PC-9 (cell line): ENCODE measurements at regions not wholly inside any gene's neighbourhood (a gene's known extent, or its start where the extent isn't known, plus 50 kb on each side); places are given as distances from the start of the nearest gene placed in this dataset.

Experiments
- BruUV-seq: library from RNA; stranded (reverse); fragments of 400-500 nt; replicated peaks from 2 replicates; lab custom pipeline; 2021; lab: Mats Ljungman, UMichigan
- CTCF ChIA-PET: fragments of 300-600 bp; sonication (Branson Sonifier 250); formaldehyde crosslinking; loops from one replicate; lab custom pipeline; 2022; ENCODE audit warnings: antibody characterized with exemption; lab: Charles Lee
- POLR2A ChIA-PET: fragments of 300-600 bp; sonication (Branson Sonifier 250); formaldehyde crosslinking; loops from one replicate; lab custom pipeline; 2022; ENCODE audit warnings: antibody characterized with exemption; ENCODE audit not compliant: unreplicated experiment; lab: Charles Lee
- DNase-seq, 2 experiments: peaks; one replicate each; pipeline versions ENCODE4 v3.0.0 to v3.0.0-alpha.2; 2015 to 2022; ENCODE audit warnings: mixed read lengths in 1 of 2
- H2AFZ ChIP-seq: fragments of 200-600 bp; sonication (generic); 2 replicates; pipeline ENCODE4 v1.8.1; 2017; ENCODE audit warnings: antibody characterized with exemption
- H3F3A ChIP-seq: fragments of 200-600 bp; sonication (generic); 2 replicates; pipeline ENCODE4 v1.8.1; 2017; ENCODE audit warnings: antibody characterized with exemption, mild to moderate bottlenecking, low read depth; ENCODE audit not compliant: insufficient read depth
- H3K27ac ChIP-seq: fragments of 200-600 bp; sonication (generic); 2 replicates; pipeline ENCODE4 v1.6.1; 2016; ENCODE audit warnings: mixed run types
- H3K27me3 ChIP-seq: fragments of 200-600 bp; sonication (generic); 2 replicates; pipeline ENCODE4 v1.6.1; 2016; ENCODE audit warnings: low read depth, mixed run types; ENCODE audit not compliant: insufficient read depth
- H3K36me3 ChIP-seq: fragments of 200-600 bp; sonication (generic); 2 replicates; pipeline ENCODE4 v1.6.1; 2016; ENCODE audit warnings: low read depth, mixed run types
- H3K4me1 ChIP-seq: fragments of 200-600 bp; sonication (generic); replicated peaks from 2 replicates; pipeline ENCODE4 v1.6.1; 2016; ENCODE audit warnings: mixed run types; ENCODE audit not compliant: insufficient read depth
- H3K4me2 ChIP-seq: fragments of 200-600 bp; sonication (generic); 2 replicates; pipeline ENCODE4 v1.6.1; 2017; ENCODE audit warnings: mixed run types
- H3K4me3 ChIP-seq: fragments of 200-600 bp; sonication (generic); 2 replicates; pipeline ENCODE4 v1.6.1; 2016; ENCODE audit warnings: mixed run types
- H3K79me2 ChIP-seq: fragments of 200-600 bp; sonication (generic); 2 replicates; pipeline ENCODE4 v1.6.1; 2017; ENCODE audit warnings: low read depth, mixed run types
- H3K9me2 ChIP-seq: fragments of 200-600 bp; sonication (generic); 2 replicates; pipeline ENCODE4 v1.8.1; 2017; ENCODE audit warnings: mild to moderate bottlenecking; ENCODE audit not compliant: insufficient read depth
- H3K9me3 ChIP-seq: fragments of 200-600 bp; sonication (generic); 2 replicates; pipeline ENCODE4 v1.8.1; 2016; ENCODE audit warnings: low read depth; ENCODE audit not compliant: insufficient read depth
- H4K20me1 ChIP-seq: fragments of 200-600 bp; sonication (generic); 2 replicates; pipeline ENCODE4 v1.8.1; 2017; ENCODE audit not compliant: insufficient read depth
- EZH2 ChIP-seq: fragments of 200-600 bp; sonication (generic); IDR thresholded peaks from 2 replicates; pipeline ENCODE4 v1.8.0; 2017; ENCODE audit warnings: antibody characterized with exemption, low read depth
- intact Hi-C: fragments of 100-400 bp; cut with micrococcal nuclease; formaldehyde crosslinking; loops from one replicate; pipeline ENCODE4 v1.10.0; 2022; ENCODE audit not compliant: unreplicated experiment
- TF ChIP-seq, protein P1 (sequence below): fragments of 200-600 bp; sonication (generic); conservative IDR thresholded peaks from 2 replicates; pipeline ENCODE4 v1.6.1; 2017; ENCODE audit warnings: mixed run types, antibody characterized with exemption, mild to moderate bottlenecking, moderate library complexity

DNA sequence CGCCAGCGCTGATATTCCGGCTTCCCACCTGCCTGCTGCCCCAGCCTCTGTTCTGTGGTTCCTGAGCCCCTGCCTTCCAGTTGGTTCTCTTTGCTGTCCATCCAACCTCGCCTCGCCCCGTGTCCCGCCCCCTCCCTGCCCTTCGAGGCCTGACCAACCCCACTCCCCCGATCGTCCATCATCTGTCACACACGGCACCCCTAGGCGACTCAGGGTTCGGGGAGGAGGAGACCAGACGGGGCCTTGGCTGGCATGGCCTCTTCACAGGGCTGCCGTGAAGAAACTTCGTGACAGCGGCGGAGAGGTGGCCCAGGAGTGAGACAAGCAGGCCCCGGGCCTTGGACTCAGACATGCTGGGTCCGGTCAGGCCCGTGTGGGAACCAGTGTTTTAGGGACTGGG, 226.1 kb downstream of the QKI start:
- no peak overlapping the region for H2AFZ ChIP-seq

DNA sequence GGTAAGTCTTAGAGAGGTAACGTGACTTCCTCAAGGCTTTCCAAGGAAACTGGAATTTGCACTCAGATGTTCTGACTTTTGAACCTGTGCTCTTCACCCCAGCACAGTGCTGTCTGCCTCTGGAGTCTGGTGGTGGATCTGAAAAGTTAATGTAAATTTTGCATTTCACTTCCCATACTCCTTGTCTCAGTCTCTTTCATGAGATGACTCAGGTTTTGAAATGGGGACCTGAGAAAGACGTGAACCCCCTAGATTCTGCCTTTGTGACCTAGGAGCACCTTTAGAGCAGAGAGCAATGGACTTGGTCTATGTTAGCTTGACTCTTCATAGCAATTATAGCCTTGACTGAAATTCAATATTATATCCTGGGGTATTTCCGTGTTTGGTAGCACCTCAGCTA, 223.0 kb downstream of the QKI start:
- intact Hi-C loops: no loop called here
- Histone ChIP-seq H3K9me2 (no peaks in the 10 kb centered on the region), H3K27ac (no peak overlapping the region), H3K4me3 (no peak overlapping the region), H3K79me2 (no peaks in the 10 kb centered on the region), H3K4me1 (no peaks in the 10 kb centered on the region), H3K36me3 (no peaks in the 10 kb centered on the region), H2AFZ (no peak overlapping the region), H3K27me3 (peaks cover 49% of the 10 kb centered on the region), H3F3A (no peaks in the 10 kb centered on the region), H3K9me3 (no peaks in the 10 kb centered on the region), H3K4me2 (no peak overlapping the region), H4K20me1 (no peaks in the 10 kb centered on the region)
- no TSS peak for BruUV-seq
- DNase-seq: no peak
- TF ChIP-seq, protein P1, sequence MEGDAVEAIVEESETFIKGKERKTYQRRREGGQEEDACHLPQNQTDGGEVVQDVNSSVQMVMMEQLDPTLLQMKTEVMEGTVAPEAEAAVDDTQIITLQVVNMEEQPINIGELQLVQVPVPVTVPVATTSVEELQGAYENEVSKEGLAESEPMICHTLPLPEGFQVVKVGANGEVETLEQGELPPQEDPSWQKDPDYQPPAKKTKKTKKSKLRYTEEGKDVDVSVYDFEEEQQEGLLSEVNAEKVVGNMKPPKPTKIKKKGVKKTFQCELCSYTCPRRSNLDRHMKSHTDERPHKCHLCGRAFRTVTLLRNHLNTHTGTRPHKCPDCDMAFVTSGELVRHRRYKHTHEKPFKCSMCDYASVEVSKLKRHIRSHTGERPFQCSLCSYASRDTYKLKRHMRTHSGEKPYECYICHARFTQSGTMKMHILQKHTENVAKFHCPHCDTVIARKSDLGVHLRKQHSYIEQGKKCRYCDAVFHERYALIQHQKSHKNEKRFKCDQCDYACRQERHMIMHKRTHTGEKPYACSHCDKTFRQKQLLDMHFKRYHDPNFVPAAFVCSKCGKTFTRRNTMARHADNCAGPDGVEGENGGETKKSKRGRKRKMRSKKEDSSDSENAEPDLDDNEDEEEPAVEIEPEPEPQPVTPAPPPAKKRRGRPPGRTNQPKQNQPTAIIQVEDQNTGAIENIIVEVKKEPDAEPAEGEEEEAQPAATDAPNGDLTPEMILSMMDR: no peak
- no peak for TF ChIP-seq EZH2
- CTCF ChIA-PET: no interaction called here
- POLR2A ChIA-PET: no interaction called here

More for the DNA sequence above, 226.1 kb downstream of the QKI start:
- intact Hi-C loops: no loop called here
- no peaks in the 10 kb centered on the region for H3K36me3 ChIP-seq
- H3K4me3 ChIP-seq: no peak overlapping the region
- H3K27ac ChIP-seq: no peak overlapping the region
- H3K9me2 ChIP-seq: no peaks in the 10 kb centered on the region
- ChIA-PET POLR2A (no interaction called here), CTCF (no interaction called here)
- H3K27me3 ChIP-seq: peaks cover 66% of the 10 kb centered on the region
- H4K20me1 ChIP-seq: no peaks in the 10 kb centered on the region
- H3K4me1 ChIP-seq: no peaks in the 10 kb centered on the region
- H3K9me3 ChIP-seq: no peaks in the 10 kb centered on the region
- H3K4me2 ChIP-seq: no peak overlapping the region
- no TSS peak for BruUV-seq
- no peaks in the 10 kb centered on the region for H3F3A ChIP-seq
- TF ChIP-seq EZH2: no peak
- TF ChIP-seq, protein P1: no peak
- DNase-seq: no peak
- H3K79me2 ChIP-seq: no peaks in the 10 kb centered on the region

DNA sequence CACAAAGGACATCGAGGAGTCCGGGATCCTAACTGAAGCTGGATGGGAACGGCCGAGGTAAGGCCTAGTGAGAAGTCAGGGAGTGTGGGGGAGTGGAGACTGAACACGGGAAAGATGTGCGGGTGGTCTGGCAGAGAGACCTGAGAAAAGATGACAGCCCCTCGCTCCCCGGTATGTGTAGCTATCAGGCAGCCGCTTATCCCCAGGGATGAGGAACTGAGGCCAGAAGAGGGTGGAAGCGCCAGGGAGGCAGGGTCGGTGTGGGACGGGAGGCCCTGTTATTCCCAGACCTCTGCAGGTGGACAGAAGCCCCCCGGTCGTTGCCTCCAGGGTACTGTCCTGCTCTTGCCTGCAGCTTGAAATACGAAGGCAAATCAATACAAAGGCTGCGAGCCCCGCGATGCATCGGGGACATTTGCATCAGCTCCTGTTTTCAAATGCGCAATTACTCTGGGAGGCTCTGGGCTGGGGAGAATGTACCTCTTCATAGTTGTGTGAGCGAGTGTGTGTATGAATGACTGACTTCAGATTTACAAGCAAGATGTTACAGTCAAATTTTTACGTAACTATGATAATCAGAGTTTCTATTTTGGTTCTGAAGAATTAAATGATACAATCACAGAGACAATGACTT, 221.3 kb downstream of the QKI start:
- H3K36me3 ChIP-seq: no peaks in the 10 kb centered on the region
- ChIA-PET POLR2A (no interaction called here), CTCF (no interaction called here)
- BruUV-seq: no TSS peak
- H3F3A ChIP-seq: no peaks in the 10 kb centered on the region
- no peaks in the 10 kb centered on the region for H3K79me2 ChIP-seq
- no peaks in the 10 kb centered on the region for H3K9me3 ChIP-seq
- H3K4me1 ChIP-seq: no peaks in the 10 kb centered on the region
- intact Hi-C loops: no loop called here
- H3K9me2 ChIP-seq: no peaks in the 10 kb centered on the region
- no peak overlapping the region for H3K4me3 ChIP-seq
- H3K27me3 ChIP-seq: peaks cover 44% of the 10 kb centered on the region
- DNase-seq: no peak
- no peak overlapping the region for H2AFZ ChIP-seq
- TF ChIP-seq EZH2: no peak
- TF ChIP-seq, protein P1: no peak
- no peaks in the 10 kb centered on the region for H4K20me1 ChIP-seq
- H3K27ac ChIP-seq: no peak overlapping the region
- no peak overlapping the region for H3K4me2 ChIP-seq
